Anterior cingulate cortex (tissue), 58 donors: ENCODE measurements at regions not wholly inside any gene's neighbourhood (a gene's known extent, or its start where the extent isn't known, plus 50 kb on each side); places are given as distances from the start of the nearest gene placed in this dataset.

Experiments used
- DNase-seq, 58 donors: peaks; one replicate each; lab custom pipeline; 2025; lab: John Stamatoyannopoulos, UW

- DNase-seq, result no peak
Measured at GRCh38 chr13:53612200-53612599, 583.6 kb downstream of the OLFM4 start.

GRCh38 chr13:53622456-53622855, 593.8 kb downstream of the OLFM4 start:
- DNase-seq, result peak in 1 of 58 donors; percentile 28

GRCh38 chr13:53623146-53623545, 594.5 kb downstream of the OLFM4 start:
- DNase-seq, result no peak

GRCh38 chr13:53631511-53631910, 602.9 kb downstream of the OLFM4 start:
- DNase-seq, result no peak

- DNase-seq, result no peak
Measured at GRCh38 chr13:53638040-53638439, 609.4 kb downstream of the OLFM4 start.

- no peak for DNase-seq
Measured at GRCh38 chr13:53642306-53642705, 613.7 kb downstream of the OLFM4 start.

- no peak for DNase-seq
Measured at GRCh38 chr13:53648673-53649072, 620.1 kb downstream of the OLFM4 start.

GRCh38 chr13:53672005-53672404, 643.4 kb downstream of the OLFM4 start:
- no peak for DNase-seq

- no peak for DNase-seq
Measured at GRCh38 chr13:53683146-53683545, 654.5 kb downstream of the OLFM4 start.

- no peak for DNase-seq
Measured at GRCh38 chr13:53683608-53684007, 655.0 kb downstream of the OLFM4 start.

- no peak for DNase-seq
Measured at GRCh38 chr13:53691417-53691816, 662.8 kb downstream of the OLFM4 start.

GRCh38 chr13:53694814-53695532, 666.4 kb downstream of the OLFM4 start:
- DNase-seq, result no peak

GRCh38 chr13:53703371-53704080, 674.9 kb downstream of the OLFM4 start:
- DNase-seq, result no peak

- DNase-seq, result no peak
Measured at GRCh38 chr13:53719281-53719680, 690.7 kb downstream of the OLFM4 start.

- DNase-seq, result no peak
Measured at GRCh38 chr13:53732664-53733063, 704.1 kb downstream of the OLFM4 start.

- no peak for DNase-seq
Measured at GRCh38 chr13:53743906-53744305, 715.3 kb downstream of the OLFM4 start.

- DNase-seq, result no peak
Measured at GRCh38 chr13:53747825-53748224, 719.2 kb downstream of the OLFM4 start.

GRCh38 chr13:53749306-53749705, 720.7 kb downstream of the OLFM4 start:
- DNase-seq, result no peak

GRCh38 chr13:53759016-53759415, 730.4 kb downstream of the OLFM4 start:
- DNase-seq, result no peak

GRCh38 chr13:53775807-53776206, 747.2 kb downstream of the OLFM4 start:
- no peak for DNase-seq

GRCh38 chr13:53778937-53779336, 750.3 kb downstream of the OLFM4 start:
- DNase-seq, result no peak

- peak in 2 of 58 donors; percentile 0 to 2 for DNase-seq
Measured at GRCh38 chr13:53781941-53782340, 753.3 kb downstream of the OLFM4 start.
